ENCODE measurements at regions not wholly inside any gene's neighbourhood (a gene's known extent, or its start where the extent isn't known, plus 50 kb on each side); places are given as distances from the start of the nearest gene placed in this dataset.
A peak's percentile ranks its signal among the peaks of the same experiment; 100 is the strongest.
"Not testable (repeated sequence)": the region's sequence is repeated elsewhere in the genome, so short reads cannot be mapped to it uniquely, and the experiment has no call there.

DNA sequence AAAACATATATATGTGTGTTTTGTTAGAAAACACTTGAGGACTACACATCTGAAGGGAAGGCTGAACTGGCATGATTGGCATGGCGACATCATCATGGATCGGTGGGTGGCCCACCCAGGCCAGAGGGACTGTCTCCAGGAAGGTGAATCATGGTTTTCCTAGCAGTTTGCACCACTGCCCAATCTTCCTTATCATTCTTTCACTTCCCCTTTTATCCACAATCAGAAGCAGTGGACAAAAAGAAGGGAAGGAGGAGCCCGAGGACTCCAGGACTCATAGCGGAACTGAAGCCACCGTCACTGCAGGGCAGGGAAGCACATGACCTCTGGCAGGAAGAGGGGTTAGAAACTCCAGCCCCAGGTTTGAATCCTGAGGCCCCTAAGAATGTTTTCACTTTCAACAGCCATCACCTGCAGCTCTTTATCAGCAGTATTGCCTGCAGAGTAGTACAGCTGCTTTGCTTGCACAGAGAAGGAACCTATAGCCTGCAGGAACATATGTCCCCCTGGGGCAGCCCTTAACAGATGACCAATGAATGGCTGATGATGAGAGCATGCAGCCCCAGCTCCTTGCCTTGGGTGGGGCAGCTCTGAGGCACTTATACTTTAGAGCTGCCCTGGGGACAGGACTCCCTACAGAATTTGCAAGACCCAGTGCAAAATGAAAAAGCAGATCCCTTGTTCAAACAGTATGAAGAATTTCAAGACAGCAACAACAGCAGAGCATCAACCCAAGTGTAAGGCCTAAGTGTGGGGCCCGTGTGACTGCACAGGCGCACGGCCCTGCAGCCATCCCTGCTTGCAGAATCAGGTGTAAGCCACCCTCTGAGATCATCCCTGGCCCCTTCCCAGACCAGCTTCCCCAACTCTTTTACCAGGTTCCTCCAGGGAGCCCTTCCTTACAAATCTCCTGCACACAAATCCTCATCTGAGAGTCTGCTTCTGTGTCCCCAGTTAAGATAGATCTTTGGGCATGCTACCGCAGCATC is 241.8 kb upstream of the IRF2BP2 start:
- H3K27me3 Mint-ChIP-seq, result no peaks in the 10 kb centered on the region
- H3K36me3 Mint-ChIP-seq, result peaks cover 10% of the 10 kb centered on the region
- peaks cover 32 to 40% of the 10 kb centered on the region in 2 donors for H3K4me1 Mint-ChIP-seq (ENCODE audit: low read depth in 2 of 2)
- H3K9me3 Mint-ChIP-seq, result peaks cover 3% of the 10 kb centered on the region
- H3K27ac Mint-ChIP-seq, result peak overlapping the region in 1 of 2 donors; percentile 57
- DNase-seq (ENCODE audit: low spot score) (no peak), ATAC-seq (no peak)
- H3K4me3 Mint-ChIP-seq, result no peak overlapping the region

- Mint-ChIP-seq H3K27me3 (no peaks in the 10 kb centered on the region), H3K27ac (peak overlapping the region in 1 of 2 donors; percentile 75), H3K4me1 (ENCODE audit: low read depth in 2 of 2) (peaks cover 50 to 58% of the 10 kb centered on the region in 2 donors), H3K9me3 (peaks cover 3% of the 10 kb centered on the region), H3K4me3 (no peak overlapping the region), H3K36me3 (peaks cover 10% of the 10 kb centered on the region)
- no peak for ATAC-seq
- DNase-seq (ENCODE audit: low spot score), result no peak
These were observed 239.9 kb upstream of the IRF2BP2 start for GRCh38 chr1:234849832-234850231.

GRCh38 chr1:234848972-234849649 is 239.1 kb upstream of the IRF2BP2 start:
- ATAC-seq, result no peak
- Mint-ChIP-seq H3K9me3 (peaks cover 3% of the 10 kb centered on the region), H3K27me3 (no peaks in the 10 kb centered on the region), H3K36me3 (peaks cover 10% of the 10 kb centered on the region), H3K4me3 (no peak overlapping the region), H3K4me1 (ENCODE audit: low read depth in 2 of 2) (peaks cover 53 to 60% of the 10 kb centered on the region in 2 donors), H3K27ac (peak overlapping the region in 1 of 2 donors; percentile 75)
- peak; percentile 18 for DNase-seq (ENCODE audit: low spot score)

GRCh38 chr1:234846813-234847212 is 236.8 kb upstream of the IRF2BP2 start:
- H3K9me3 Mint-ChIP-seq; H3K27me3 Mint-ChIP-seq; ATAC-seq; DNase-seq (ENCODE audit: low spot score); H3K36me3 Mint-ChIP-seq: not testable (repeated sequence)
- Mint-ChIP-seq H3K4me3 (peak overlapping the region; percentile 30), H3K4me1 (ENCODE audit: low read depth in 2 of 2) (peaks cover 66 to 75% of the 10 kb centered on the region in 2 donors), H3K27ac (peak overlapping the region; percentile 96 to 98)

- DNase-seq (ENCODE audit: low spot score) (no peak), ATAC-seq (no peak)
- peak overlapping the region; percentile 84 for H3K4me3 Mint-ChIP-seq
- peaks cover 7% of the 10 kb centered on the region for H3K9me3 Mint-ChIP-seq
- peaks cover 73 to 78% of the 10 kb centered on the region in 2 donors for H3K4me1 Mint-ChIP-seq (ENCODE audit: low read depth in 2 of 2)
- peaks cover 15% of the 10 kb centered on the region for H3K36me3 Mint-ChIP-seq
- H3K27ac Mint-ChIP-seq, result peak overlapping the region; percentile 96 to 98
- H3K27me3 Mint-ChIP-seq, result no peaks in the 10 kb centered on the region
These were observed 235.9 kb upstream of the IRF2BP2 start for GRCh38 chr1:234845836-234846235.

- ATAC-seq, result no peak
- Mint-ChIP-seq H3K27me3 (no peaks in the 10 kb centered on the region), H3K4me3 (peak overlapping the region; percentile 84), H3K9me3 (peaks cover 7% of the 10 kb centered on the region), H3K4me1 (ENCODE audit: low read depth in 2 of 2) (peaks cover 79 to 85% of the 10 kb centered on the region in 2 donors), H3K36me3 (peaks cover 15% of the 10 kb centered on the region), H3K27ac (peak overlapping the region; percentile 96 to 98)
- no peak for DNase-seq (ENCODE audit: low spot score)
These were observed 235.2 kb upstream of the IRF2BP2 start for GRCh38 chr1:234845097-234845660.

DNA sequence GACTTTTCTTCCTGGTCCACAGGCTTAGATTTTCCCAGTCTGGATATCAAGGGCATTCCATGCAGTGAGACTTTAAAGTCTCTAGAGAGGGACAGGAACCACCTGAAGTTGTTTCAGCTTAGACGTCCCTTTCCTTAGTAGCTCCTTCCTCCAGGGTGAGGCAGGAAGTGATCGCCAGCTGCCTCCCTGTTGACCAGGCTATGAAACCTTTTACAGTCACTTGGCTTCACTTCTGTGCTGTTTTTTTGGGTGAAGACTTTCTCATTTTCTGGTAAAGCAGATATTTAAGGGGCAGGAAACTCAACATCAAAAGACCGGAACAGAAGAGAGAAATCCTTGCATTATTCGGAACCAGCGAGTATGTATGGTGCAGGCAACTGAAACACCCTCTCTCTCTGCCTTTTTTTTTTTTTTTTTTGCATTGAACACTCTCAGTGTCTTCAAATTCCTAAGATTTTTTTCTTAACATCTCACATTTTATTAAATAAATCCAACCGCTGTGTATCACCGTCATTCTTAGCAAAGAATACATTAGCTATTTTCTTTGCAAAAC is 234.6 kb upstream of the IRF2BP2 start:
- Mint-ChIP-seq H3K27ac (peak overlapping the region; percentile 96 to 98), H3K27me3 (no peaks in the 10 kb centered on the region), H3K9me3 (peaks cover 7% of the 10 kb centered on the region), H3K4me3 (peak overlapping the region; percentile 84), H3K36me3 (peaks cover 14% of the 10 kb centered on the region), H3K4me1 (ENCODE audit: low read depth in 2 of 2) (peaks cover 82 to 87% of the 10 kb centered on the region in 2 donors)
- ATAC-seq (no peak), DNase-seq (ENCODE audit: low spot score) (no peak)

DNA sequence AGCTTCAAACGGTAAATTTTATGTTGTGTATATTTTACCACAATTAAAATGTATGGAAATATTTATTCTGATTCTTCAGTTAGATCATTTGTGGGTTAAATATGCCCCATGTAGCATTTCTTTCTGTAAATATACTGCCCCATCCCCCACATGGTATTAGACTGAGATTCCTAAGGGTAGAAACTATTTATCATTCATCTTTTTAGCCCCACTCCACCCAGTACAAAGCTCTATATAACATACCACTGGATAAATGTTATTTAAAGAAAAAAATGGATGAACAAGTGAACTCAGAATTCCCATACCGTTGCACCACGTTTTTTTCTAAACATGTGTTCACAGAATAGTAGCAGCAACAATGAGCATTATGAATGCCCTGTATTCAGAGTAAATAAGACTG is 234.0 kb upstream of the IRF2BP2 start:
- peak overlapping the region; percentile 84 for H3K4me3 Mint-ChIP-seq
- DNase-seq (ENCODE audit: low spot score) (no peak), ATAC-seq (no peak)
- H3K4me1 Mint-ChIP-seq (ENCODE audit: low read depth in 2 of 2), result peaks cover 78 to 84% of the 10 kb centered on the region in 2 donors
- H3K27ac Mint-ChIP-seq, result peak overlapping the region; percentile 96 to 98
- no peaks in the 10 kb centered on the region for H3K27me3 Mint-ChIP-seq
- peaks cover 7% of the 10 kb centered on the region for H3K9me3 Mint-ChIP-seq
- peaks cover 10% of the 10 kb centered on the region for H3K36me3 Mint-ChIP-seq

DNA sequence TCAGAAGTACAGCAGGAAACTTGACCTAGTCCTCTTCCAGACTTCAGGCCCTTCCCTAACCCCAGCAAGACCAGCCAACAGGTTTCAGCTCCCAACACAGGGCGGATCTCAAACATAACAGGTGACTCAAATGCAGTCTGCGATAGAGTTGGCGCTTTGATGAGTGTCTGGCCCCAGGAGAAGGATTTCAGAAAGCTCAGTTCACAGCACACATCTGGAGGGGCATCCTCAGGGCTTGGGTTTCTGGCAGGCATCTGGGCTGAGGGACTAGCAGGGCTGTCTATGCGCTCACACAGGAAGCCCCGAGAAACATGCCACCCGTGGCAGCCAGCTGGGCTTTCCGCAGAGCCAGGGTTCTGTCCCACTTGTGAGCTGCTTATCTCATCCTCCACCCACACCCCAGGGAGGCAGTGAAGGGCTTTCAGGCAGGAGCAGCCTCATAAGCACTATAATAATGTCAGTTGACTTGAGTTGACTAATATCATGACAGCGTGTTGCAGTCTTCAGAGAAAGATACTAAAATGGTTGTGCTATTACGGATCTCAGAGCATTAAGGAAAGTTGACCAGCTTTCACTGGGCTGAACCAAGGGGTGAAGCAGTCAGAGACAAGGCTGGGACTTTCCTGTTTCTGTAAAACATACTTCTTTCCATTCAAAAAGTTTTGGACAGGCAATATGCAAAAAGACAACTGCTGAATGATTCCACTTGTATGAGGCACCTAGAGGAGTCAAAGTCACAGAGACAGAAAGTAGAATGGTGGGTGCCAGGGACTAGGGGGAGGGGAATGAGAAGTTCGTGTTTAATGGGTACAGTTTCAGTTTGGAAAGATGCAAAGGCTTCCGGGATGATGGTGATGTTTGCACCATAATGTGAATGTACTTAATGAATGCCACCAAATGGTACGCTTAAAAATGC is 233.0 kb upstream of the IRF2BP2 start:
- Mint-ChIP-seq H3K9me3 (peaks cover 4% of the 10 kb centered on the region), H3K27me3 (no peaks in the 10 kb centered on the region), H3K4me1 (ENCODE audit: low read depth in 2 of 2) (peaks cover 81 to 91% of the 10 kb centered on the region in 2 donors), H3K36me3 (peaks cover 10% of the 10 kb centered on the region), H3K4me3 (peak overlapping the region; percentile 84), H3K27ac (peak overlapping the region; percentile 96 to 98)
- DNase-seq (ENCODE audit: low spot score) (peak; percentile 95), ATAC-seq (peak; percentile 91 to 94)

DNA sequence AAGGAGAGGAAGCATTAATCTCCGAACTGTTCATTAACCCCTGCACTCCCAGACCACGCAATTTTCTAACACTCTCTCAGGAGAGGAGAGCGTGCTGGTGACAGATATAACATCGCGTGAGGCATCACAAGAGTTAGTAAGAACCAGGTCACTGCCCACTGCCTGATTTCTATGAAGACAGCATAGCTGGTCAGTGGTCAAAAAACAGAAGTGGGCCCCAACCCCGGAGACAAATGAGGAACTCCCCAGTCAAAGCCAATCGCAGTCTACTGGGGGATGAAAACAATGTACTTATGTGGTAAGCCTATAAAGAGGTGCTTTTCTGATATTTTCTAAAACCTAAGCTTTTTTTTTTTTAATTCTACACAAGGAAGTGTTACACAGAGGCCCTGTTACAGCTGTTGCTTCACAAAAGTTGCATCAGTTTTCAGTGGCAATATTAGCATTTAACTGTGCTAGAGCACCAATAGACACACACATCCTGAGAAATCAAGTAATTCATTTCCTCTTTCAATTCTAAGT is 231.8 kb upstream of the IRF2BP2 start:
- Mint-ChIP-seq H3K9me3 (peaks cover 7% of the 10 kb centered on the region), H3K4me3 (peak overlapping the region; percentile 84), H3K4me1 (ENCODE audit: low read depth in 2 of 2) (peaks cover 84 to 87% of the 10 kb centered on the region in 2 donors), H3K36me3 (peaks cover 5% of the 10 kb centered on the region), H3K27ac (peak overlapping the region; percentile 96 to 98), H3K27me3 (no peaks in the 10 kb centered on the region)
- ATAC-seq (peak; percentile 56 to 68), DNase-seq (ENCODE audit: low spot score) (no peak)

DNA sequence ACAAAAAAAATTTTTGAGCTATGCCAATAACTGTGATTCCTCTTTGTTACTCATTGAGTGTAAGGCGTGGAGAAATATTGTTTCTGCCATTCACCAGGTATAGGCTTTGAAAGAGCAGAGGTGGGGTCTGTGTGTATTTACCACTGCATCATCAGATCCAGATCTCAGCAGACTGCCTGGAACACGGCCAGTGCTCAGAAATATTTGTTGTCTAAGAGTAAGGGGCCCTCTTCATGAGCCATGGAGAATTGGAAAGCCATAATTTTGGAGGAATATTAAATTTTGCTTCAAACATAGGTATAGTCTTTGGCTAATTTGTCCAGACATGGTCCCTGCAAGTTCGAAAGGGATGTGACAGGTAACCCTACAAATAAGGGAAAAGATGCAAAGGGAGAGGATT is 231.3 kb upstream of the IRF2BP2 start:
- H3K27me3 Mint-ChIP-seq, result no peaks in the 10 kb centered on the region
- peaks cover 7% of the 10 kb centered on the region for H3K9me3 Mint-ChIP-seq
- H3K36me3 Mint-ChIP-seq, result peaks cover 5% of the 10 kb centered on the region
- ATAC-seq (no peak), DNase-seq (ENCODE audit: low spot score) (no peak)
- H3K27ac Mint-ChIP-seq, result peak overlapping the region; percentile 96 to 98
- H3K4me3 Mint-ChIP-seq, result peak overlapping the region; percentile 84
- peaks cover 84 to 87% of the 10 kb centered on the region in 2 donors for H3K4me1 Mint-ChIP-seq (ENCODE audit: low read depth in 2 of 2)

- H3K4me1 Mint-ChIP-seq (ENCODE audit: low read depth in 2 of 2), result peaks cover 84 to 87% of the 10 kb centered on the region in 2 donors
- H3K27ac Mint-ChIP-seq, result peak overlapping the region; percentile 96 to 98
- no peak for DNase-seq (ENCODE audit: low spot score)
- ATAC-seq, result no peak
- no peaks in the 10 kb centered on the region for H3K27me3 Mint-ChIP-seq
- H3K36me3 Mint-ChIP-seq, result peaks cover 5% of the 10 kb centered on the region
- peaks cover 7% of the 10 kb centered on the region for H3K9me3 Mint-ChIP-seq
- peak overlapping the region; percentile 84 for H3K4me3 Mint-ChIP-seq
These were observed 230.9 kb upstream of the IRF2BP2 start for GRCh38 chr1:234840843-234841242.

Measured in natural killer cell treated with Interleukin-12 subunit alpha and Interleukin-12 subunit beta and Interleukin-15 and Interleukin-18, amount 100 ng/mL, for 72 hours (primary cell).